Uterus (tissue), 2 donors: ENCODE measurements at regions not wholly inside any gene's neighbourhood (a gene's known extent, or its start where the extent isn't known, plus 50 kb on each side); places are given as distances from the start of the nearest gene placed in this dataset.

Source experiments
- CTCF ChIP-seq, 4 experiments: fragments of 200-600 bp in 2 of 4; fragments of 450-650 bp in 2 of 4; sonication (generic) in 2 of 4; IDR thresholded peaks; one replicate each; pipeline ENCODE4 v1.5.1; 2016 to 2019; ENCODE audit warnings: antibody characterized with exemption in 4 of 4, mild to moderate bottlenecking in 2 of 4, moderate library complexity in 1 of 4
- POLR2A ChIP-seq, 2 donors: fragments of 450-650 bp; IDR thresholded peaks; one replicate each; pipeline ENCODE4 v1.6.1; 2016; ENCODE audit warnings: antibody characterized with exemption in 2 of 2, mild to moderate bottlenecking in 1 of 2, moderate library complexity in 1 of 2

GRCh38 chr19:56995303-56995702, 124.5 kb upstream of the USP29 start:
- TF ChIP-seq CTCF (IDR thresholded peaks at IDR 0.05): no peak
- no peak for TF ChIP-seq POLR2A (IDR thresholded peaks at IDR 0.05)
